ENCODE measurements at regions not wholly inside any gene's neighbourhood (a gene's known extent, or its start where the extent isn't known, plus 50 kb on each side); places are given as distances from the start of the nearest gene placed in this dataset.

GRCh38 chr4:41428601-41429279 lies 109.2 kb upstream of the LIMCH1 start:
- no peak for ATAC-seq

GRCh38 chr4:41429280-41429669 lies 108.7 kb upstream of the LIMCH1 start:
- ATAC-seq: no peak

- no peak for ATAC-seq
Observed at GRCh38 chr4:41430792-41431191, 107.2 kb upstream of the LIMCH1 start.

- ATAC-seq: no peak
Observed at GRCh38 chr4:41431276-41431675, 106.7 kb upstream of the LIMCH1 start.

- ATAC-seq: no peak
Observed at GRCh38 chr4:41432219-41432618, 105.7 kb upstream of the LIMCH1 start.

- ATAC-seq: no peak
Observed at GRCh38 chr4:41432881-41433280, 105.1 kb upstream of the LIMCH1 start.

GRCh38 chr4:41433361-41433760 lies 104.6 kb upstream of the LIMCH1 start:
- ATAC-seq: no peak

GRCh38 chr4:41435510-41435909 lies 102.4 kb upstream of the LIMCH1 start:
- no peak for ATAC-seq

GRCh38 chr4:41436419-41436818 lies 101.5 kb upstream of the LIMCH1 start:
- ATAC-seq: no peak

GRCh38 chr4:41437111-41437536 lies 100.8 kb upstream of the LIMCH1 start:
- peak; percentile 48 for ATAC-seq

- no peak for ATAC-seq
Observed at GRCh38 chr4:41438931-41439297, 99.0 kb upstream of the LIMCH1 start.

GRCh38 chr4:41442810-41443209 lies 95.1 kb upstream of the LIMCH1 start:
- no peak for ATAC-seq

- no peak for ATAC-seq
Observed at GRCh38 chr4:41443340-41444079, 94.4 kb upstream of the LIMCH1 start.

- no peak for ATAC-seq
Observed at GRCh38 chr4:41446391-41446790, 91.6 kb upstream of the LIMCH1 start.

GRCh38 chr4:41446981-41447725 lies 90.8 kb upstream of the LIMCH1 start:
- ATAC-seq: no peak

GRCh38 chr4:41448934-41449333 lies 89.0 kb upstream of the LIMCH1 start:
- no peak for ATAC-seq

- no peak for ATAC-seq
Observed at GRCh38 chr4:41451961-41452360, 86.0 kb upstream of the LIMCH1 start.

GRCh38 chr4:41452484-41453225 lies 85.3 kb upstream of the LIMCH1 start:
- no peak for ATAC-seq

GRCh38 chr4:41454423-41454822 lies 83.5 kb upstream of the LIMCH1 start:
- no peak for ATAC-seq

GRCh38 chr4:41455206-41455605 lies 82.8 kb upstream of the LIMCH1 start:
- ATAC-seq: no peak

GRCh38 chr4:41456559-41457101 lies 81.3 kb upstream of the LIMCH1 start:
- ATAC-seq: no peak

- ATAC-seq: peak; percentile 71
Observed at GRCh38 chr4:41458689-41459088, 79.3 kb upstream of the LIMCH1 start.

GRCh38 chr4:41460641-41461040 lies 77.3 kb upstream of the LIMCH1 start:
- ATAC-seq: no peak
